Right forelimb (tissue), 1 donor: ENCODE measurements at regions not wholly inside any gene's neighbourhood (a gene's known extent, or its start where the extent isn't known, plus 50 kb on each side); places are given as distances from the start of the nearest gene placed in this dataset.

Experiments
- DNase-seq: peaks from one replicate; pipeline ENCODE4 v3.0.0-alpha.2; 2018

- DNase-seq, result no peak
These were observed 136.5 kb upstream of the HAAO start for GRCh38 chr2:42928692-42929545.

- DNase-seq, result no peak
These were observed 135.8 kb upstream of the HAAO start for GRCh38 chr2:42928161-42928691.

- no peak for DNase-seq
These were observed 135.2 kb upstream of the HAAO start for GRCh38 chr2:42927334-42928160.

GRCh38 chr2:42926434-42927333, 134.3 kb upstream of the HAAO start:
- DNase-seq, result no peak

- DNase-seq, result peak; percentile 75
These were observed 133.5 kb upstream of the HAAO start for GRCh38 chr2:42925742-42926433.

GRCh38 chr2:42924418-42924886, 132.1 kb upstream of the HAAO start:
- no peak for DNase-seq

- peak; percentile 41 for DNase-seq
These were observed 131.4 kb upstream of the HAAO start for GRCh38 chr2:42923580-42924417.

- DNase-seq, result peak; percentile 52
These were observed 130.6 kb upstream of the HAAO start for GRCh38 chr2:42922790-42923579.

GRCh38 chr2:42922293-42922692, 129.9 kb upstream of the HAAO start:
- DNase-seq, result no peak

GRCh38 chr2:42921721-42922120, 129.3 kb upstream of the HAAO start:
- DNase-seq, result no peak

GRCh38 chr2:42921147-42921520, 128.8 kb upstream of the HAAO start:
- DNase-seq, result no peak

- peak; percentile 15 for DNase-seq
These were observed 128.2 kb upstream of the HAAO start for GRCh38 chr2:42920446-42921146.

- peak; percentile 67 for DNase-seq
These were observed 126.4 kb upstream of the HAAO start for GRCh38 chr2:42918671-42919318.

- no peak for DNase-seq
These were observed 125.7 kb upstream of the HAAO start for GRCh38 chr2:42918041-42918440.

GRCh38 chr2:42917425-42917927, 125.1 kb upstream of the HAAO start:
- DNase-seq, result peak; percentile 41

- no peak for DNase-seq
These were observed 123.9 kb upstream of the HAAO start for GRCh38 chr2:42916324-42916723.

GRCh38 chr2:42914860-42915259, 122.5 kb upstream of the HAAO start:
- DNase-seq, result no peak

- no peak for DNase-seq
These were observed 121.9 kb upstream of the HAAO start for GRCh38 chr2:42914314-42914713.
